HEK293T (cell line): ENCODE measurements at regions not wholly inside any gene's neighbourhood (a gene's known extent, or its start where the extent isn't known, plus 50 kb on each side); places are given as distances from the start of the nearest gene placed in this dataset.

Experiments used
- CTCF ChIA-PET: fragments of 350-600 bp; formaldehyde crosslinking; extraction: SDS; loops from one replicate; lab custom pipeline; 2021; ENCODE audit warnings: antibody characterized with exemption, inconsistent platforms; lab: Yijun Ruan, JAX
- POLR2A ChIA-PET: fragments of 350-600 bp; formaldehyde crosslinking; extraction: SDS; loops from one replicate; lab custom pipeline; 2020; ENCODE audit warnings: antibody characterized with exemption, inconsistent platforms; lab: Yijun Ruan, JAX
- DNase-seq: peaks from one replicate; pipeline ENCODE4 v3.0.0; 2012; ENCODE audit warnings: mixed read lengths; ENCODE audit errors: extremely low spot score
- ARNT ChIP-seq: fragments of 450-650 bp; IDR thresholded peaks from 2 replicates; pipeline ENCODE4 v1.6.1; 2017; ENCODE audit warnings: mild to moderate bottlenecking
- BHLHE40 ChIP-seq: fragments of 450-650 bp; IDR thresholded peaks from 2 replicates; pipeline ENCODE4 v1.6.1; 2016; ENCODE audit warnings: mild to moderate bottlenecking, moderate library complexity, borderline replicate concordance
- CTBP1 ChIP-seq: fragments of 450-650 bp; IDR thresholded peaks from 2 replicates; pipeline ENCODE4 v1.6.1; 2016; ENCODE audit warnings: borderline replicate concordance
- ELF4 ChIP-seq: fragments of 450-650 bp; IDR thresholded peaks from 2 replicates; pipeline ENCODE4 v1.6.1; 2017; ENCODE audit warnings: antibody characterized with exemption
- FOXA1 ChIP-seq: fragments of 450-650 bp; IDR thresholded peaks from 2 replicates; pipeline ENCODE4 v1.6.1; 2016; ENCODE audit warnings: mild to moderate bottlenecking
- FOXK2 ChIP-seq: fragments of 450-650 bp; IDR thresholded peaks from 2 replicates; pipeline ENCODE4 v1.6.1; 2016; ENCODE audit warnings: mild to moderate bottlenecking
- FOXM1 ChIP-seq: fragments of 450-650 bp; IDR thresholded peaks from 2 replicates; pipeline ENCODE4 v1.6.1; 2017; ENCODE audit warnings: mild to moderate bottlenecking, borderline replicate concordance
- HDGF ChIP-seq: fragments of 450-650 bp; IDR thresholded peaks from 2 replicates; pipeline ENCODE4 v1.6.1; 2017; ENCODE audit warnings: antibody characterized with exemption, borderline replicate concordance
- L3MBTL2 ChIP-seq: fragments of 450-650 bp; conservative IDR thresholded peaks from 2 replicates; pipeline ENCODE4 v1.6.1; 2016; ENCODE audit warnings: mild to moderate bottlenecking
- LEF1 ChIP-seq: fragments of 450-650 bp; IDR thresholded peaks from 2 replicates; pipeline ENCODE4 v1.6.1; 2017; ENCODE audit warnings: mild to moderate bottlenecking, borderline replicate concordance
- NFRKB ChIP-seq: fragments of 450-650 bp; IDR thresholded peaks from 2 replicates; pipeline ENCODE4 v1.6.1; 2016; ENCODE audit warnings: mild to moderate bottlenecking, moderate library complexity
- PKNOX1 ChIP-seq: fragments of 450-650 bp; IDR thresholded peaks from 2 replicates; pipeline ENCODE4 v1.6.1; 2016
- SP1 ChIP-seq: fragments of 450-650 bp; IDR thresholded peaks from 2 replicates; pipeline ENCODE4 v1.6.1; 2017
- SUZ12 ChIP-seq: fragments of 450-650 bp; IDR thresholded peaks from 2 replicates; pipeline ENCODE4 v1.6.1; 2016; ENCODE audit warnings: mild to moderate bottlenecking
- TARDBP ChIP-seq: fragments of 450-650 bp; IDR thresholded peaks from 2 replicates; pipeline ENCODE4 v1.6.1; 2016
- ZNF384 ChIP-seq: fragments of 450-650 bp; IDR thresholded peaks from 2 replicates; pipeline ENCODE4 v1.6.1; 2016

- no peak for DNase-seq
- CTCF ChIA-PET: no interaction called here
- TF ChIP-seq LEF1 (no peak), SUZ12 (no peak), SP1 (no peak), ARNT (no peak), BHLHE40 (no peak), PKNOX1 (no peak), ZNF384 (no peak), TARDBP (no peak), ELF4 (no peak), HDGF (no peak), NFRKB (no peak), FOXM1 (no peak), CTBP1 (no peak), FOXK2 (no peak), FOXA1 (no peak), L3MBTL2 (no peak)
- POLR2A ChIA-PET: no interaction called here
These were observed 168.2 kb downstream of the SH2D4B start for GRCh38 chr10:80705899-80706298.

- CTCF ChIA-PET: no interaction called here
- TF ChIP-seq FOXK2 (no peak), LEF1 (no peak), TARDBP (no peak), HDGF (no peak), NFRKB (no peak), L3MBTL2 (no peak), ZNF384 (no peak), BHLHE40 (no peak), FOXM1 (no peak), ARNT (no peak), PKNOX1 (no peak), FOXA1 (no peak)
- no peak for DNase-seq
- POLR2A ChIA-PET: no interaction called here
These were observed 170.5 kb downstream of the SH2D4B start for GRCh38 chr10:80708185-80708584.

- no peak for TF ChIP-seq ZNF384
- no peak for TF ChIP-seq FOXA1
- TF ChIP-seq HDGF: no peak
- TF ChIP-seq FOXK2: no peak
- TF ChIP-seq SP1: no peak
- TF ChIP-seq PKNOX1: no peak
- TF ChIP-seq ELF4: no peak
- no peak for TF ChIP-seq BHLHE40
- no peak for TF ChIP-seq FOXM1
- no peak for TF ChIP-seq NFRKB
- no peak for TF ChIP-seq ARNT
- TF ChIP-seq SUZ12: no peak
- TF ChIP-seq L3MBTL2: no peak
- no peak for TF ChIP-seq LEF1
- no peak for TF ChIP-seq TARDBP
- DNase-seq: no peak
- ChIA-PET POLR2A (no interaction called here), CTCF (no interaction called here)
These were observed 171.1 kb downstream of the SH2D4B start for GRCh38 chr10:80708808-80709207.

GRCh38 chr10:80709866-80710265 lies 172.2 kb downstream of the SH2D4B start:
- CTCF ChIA-PET: interaction anchor here (0.6 kb wide), 1 partner anchor 113 kb away, joined by 3 read pairs; no protein-coding TSS in a partner anchor
- no peak for TF ChIP-seq SP1
- DNase-seq: no peak
- POLR2A ChIA-PET: no interaction called here

- DNase-seq: no peak
- TF ChIP-seq TARDBP (no peak), SP1 (no peak), FOXK2 (no peak), SUZ12 (no peak), CTBP1 (no peak), FOXM1 (no peak), BHLHE40 (no peak), LEF1 (no peak), ELF4 (no peak), L3MBTL2 (no peak), ZNF384 (no peak), FOXA1 (no peak), HDGF (no peak), ARNT (no peak), NFRKB (no peak), PKNOX1 (no peak)
- ChIA-PET CTCF (no interaction called here), POLR2A (no interaction called here)
These were observed 175.8 kb downstream of the SH2D4B start for GRCh38 chr10:80713398-80713928.

- ChIA-PET CTCF (interaction anchor here (0.6 kb wide), 1 partner anchor 251 kb away, joined by 8 read pairs; no protein-coding TSS in a partner anchor), POLR2A (no interaction called here)
- no peak for DNase-seq
- no peak for TF ChIP-seq L3MBTL2
- no peak for TF ChIP-seq LEF1
- no peak for TF ChIP-seq TARDBP
These were observed 176.9 kb downstream of the SH2D4B start for GRCh38 chr10:80714566-80714965.
